ENCODE measurements at regions not wholly inside any gene's neighbourhood (a gene's known extent, or its start where the extent isn't known, plus 50 kb on each side); places are given as distances from the start of the nearest gene placed in this dataset.

GRCh38 chr6:55009131-55009530, 162.6 kb downstream of the FAM83B start:
- dilution Hi-C loops (cut with MboI; ENCODE audit: extremely low pct_ligation_motif_present, low sequenced_read_pairs), result no loop called here
- Histone ChIP-seq H3K79me2 (ENCODE audit: control insufficient read depth, insufficient read depth, low read length) (no peaks in the 10 kb centered on the region), H2AFZ (ENCODE audit: control insufficient read depth, low read length) (no peak overlapping the region), H3K9me3 (ENCODE audit: control insufficient read depth, low read depth, low read length) (no peaks in the 10 kb centered on the region), H3K4me2 (ENCODE audit: control insufficient read depth, extremely low read depth, insufficient read depth, low read depth, low read length) (no peak overlapping the region), H4K20me1 (ENCODE audit: control insufficient read depth, extremely low read depth, insufficient read depth, low read length) (no peaks in the 10 kb centered on the region), H3K27me3 (ENCODE audit: control insufficient read depth, extremely low read depth, insufficient read depth, low read length) (no peaks in the 10 kb centered on the region), H3K4me1 (ENCODE audit: control insufficient read depth, extremely low read depth, insufficient read depth, low read length) (no peaks in the 10 kb centered on the region), H3K36me3 (ENCODE audit: control insufficient read depth in 2 of 2, extremely low read depth in 1 of 2, insufficient read depth in 2 of 2, low read length in 2 of 2) (no peaks in the 10 kb centered on the region), H3K9me1 (ENCODE audit: control insufficient read depth, extremely low read depth, insufficient read depth, low read length) (no peaks in the 10 kb centered on the region), H3K9ac (ENCODE audit: control insufficient read depth, extremely low read depth, insufficient read depth, low read length) (no peak overlapping the region), H3K27ac (ENCODE audit: control insufficient read depth, insufficient read depth, low read length) (no peak overlapping the region), H3K4me3 (ENCODE audit: control insufficient read depth in 2 of 3, extremely low read depth in 1 of 3, insufficient read depth in 2 of 3, low read depth in 1 of 3, low read length in 3 of 3) (no peak overlapping the region)
- FAIRE-seq, result no peak
- DNase-seq (ENCODE audit: low read depth, low spot score), result no peak
- TF ChIP-seq EZH2 (IDR thresholded peaks at IDR 0.05; ENCODE audit: low read length) (no peak), CTCF (optimal IDR thresholded peaks at IDR 0.05 in 1 of 3, IDR thresholded peaks at IDR 0.05 in 1 of 3, conservative IDR thresholded peaks at IDR 0.05 in 1 of 3; ENCODE audit: extremely low read depth in 1 of 3, insufficient read depth in 2 of 3, low read length in 3 of 3) (no peak)

- H3K4me3 ChIP-seq (ENCODE audit: control insufficient read depth in 2 of 3, extremely low read depth in 1 of 3, insufficient read depth in 2 of 3, low read depth in 1 of 3, low read length in 3 of 3), result no peak overlapping the region
- dilution Hi-C loops (cut with MboI; ENCODE audit: extremely low pct_ligation_motif_present, low sequenced_read_pairs), result no loop called here
- no peak for DNase-seq (ENCODE audit: low read depth, low spot score)
- H3K27me3 ChIP-seq (ENCODE audit: control insufficient read depth, extremely low read depth, insufficient read depth, low read length), result no peaks in the 10 kb centered on the region
- no peak overlapping the region for H3K4me2 ChIP-seq (ENCODE audit: control insufficient read depth, extremely low read depth, insufficient read depth, low read depth, low read length)
- H2AFZ ChIP-seq (ENCODE audit: control insufficient read depth, low read length), result no peak overlapping the region
- no peaks in the 10 kb centered on the region for H4K20me1 ChIP-seq (ENCODE audit: control insufficient read depth, extremely low read depth, insufficient read depth, low read length)
- H3K9ac ChIP-seq (ENCODE audit: control insufficient read depth, extremely low read depth, insufficient read depth, low read length), result no peak overlapping the region
- H3K27ac ChIP-seq (ENCODE audit: control insufficient read depth, insufficient read depth, low read length), result no peak overlapping the region
- no peak for TF ChIP-seq CTCF (optimal IDR thresholded peaks at IDR 0.05 in 1 of 3, IDR thresholded peaks at IDR 0.05 in 1 of 3, conservative IDR thresholded peaks at IDR 0.05 in 1 of 3; ENCODE audit: extremely low read depth in 1 of 3, insufficient read depth in 2 of 3, low read length in 3 of 3)
- TF ChIP-seq EZH2 (IDR thresholded peaks at IDR 0.05; ENCODE audit: low read length), result no peak
- H3K4me1 ChIP-seq (ENCODE audit: control insufficient read depth, extremely low read depth, insufficient read depth, low read length), result no peaks in the 10 kb centered on the region
- H3K9me3 ChIP-seq (ENCODE audit: control insufficient read depth, low read depth, low read length), result no peaks in the 10 kb centered on the region
- no peak for FAIRE-seq
- no peaks in the 10 kb centered on the region for H3K9me1 ChIP-seq (ENCODE audit: control insufficient read depth, extremely low read depth, insufficient read depth, low read length)
- H3K36me3 ChIP-seq (ENCODE audit: control insufficient read depth in 2 of 2, extremely low read depth in 1 of 2, insufficient read depth in 2 of 2, low read length in 2 of 2), result no peaks in the 10 kb centered on the region
- H3K79me2 ChIP-seq (ENCODE audit: control insufficient read depth, insufficient read depth, low read length), result no peaks in the 10 kb centered on the region
Measured at GRCh38 chr6:55011034-55011433, 163.3 kb upstream of the HCRTR2 start.
